Nephron (organoid): ENCODE measurements at regions not wholly inside any gene's neighbourhood (a gene's known extent, or its start where the extent isn't known, plus 50 kb on each side); places are given as distances from the start of the nearest gene placed in this dataset.
"Not testable (repeated sequence)": the region's sequence is repeated elsewhere in the genome, so short reads cannot be mapped to it uniquely, and the experiment has no call there.

Source experiments
- H3K27ac Mint-ChIP-seq, 3 experiments: 2 replicates each; pipeline ENCODE4 v1.8.0; 2020; ENCODE audit warnings: mixed read lengths in 3 of 3, mild to moderate bottlenecking in 2 of 3, moderate library complexity in 1 of 3
- H3K27me3 Mint-ChIP-seq: 2 replicates; pipeline ENCODE4 v1.8.0; 2021; ENCODE audit warnings: low read depth, mild to moderate bottlenecking, moderate library complexity, mixed read lengths
- H3K36me3 Mint-ChIP-seq: 2 replicates; pipeline ENCODE4 v1.8.0; 2020; ENCODE audit warnings: low read depth, mixed read lengths
- H3K4me1 Mint-ChIP-seq: 2 replicates; pipeline ENCODE4 v1.8.0; 2020; ENCODE audit warnings: mixed read lengths
- H3K4me3 Mint-ChIP-seq, 3 experiments: 2 replicates each; pipeline ENCODE4 v1.8.0; 2020; ENCODE audit warnings: mild to moderate bottlenecking in 3 of 3, mixed read lengths in 3 of 3, moderate library complexity in 2 of 3
- H3K9me3 Mint-ChIP-seq: 2 replicates; pipeline ENCODE4 v1.8.0; 2020; ENCODE audit warnings: mixed read lengths
- CTCF ChIP-seq, 3 experiments: fragments of 200-600 bp; sonication (generic); IDR thresholded peaks; one replicate each; pipeline ENCODE4 v1.5.0; 2021; ENCODE audit warnings: antibody characterized with exemption in 3 of 3; ENCODE audit not compliant: unreplicated experiment in 3 of 3

DNA sequence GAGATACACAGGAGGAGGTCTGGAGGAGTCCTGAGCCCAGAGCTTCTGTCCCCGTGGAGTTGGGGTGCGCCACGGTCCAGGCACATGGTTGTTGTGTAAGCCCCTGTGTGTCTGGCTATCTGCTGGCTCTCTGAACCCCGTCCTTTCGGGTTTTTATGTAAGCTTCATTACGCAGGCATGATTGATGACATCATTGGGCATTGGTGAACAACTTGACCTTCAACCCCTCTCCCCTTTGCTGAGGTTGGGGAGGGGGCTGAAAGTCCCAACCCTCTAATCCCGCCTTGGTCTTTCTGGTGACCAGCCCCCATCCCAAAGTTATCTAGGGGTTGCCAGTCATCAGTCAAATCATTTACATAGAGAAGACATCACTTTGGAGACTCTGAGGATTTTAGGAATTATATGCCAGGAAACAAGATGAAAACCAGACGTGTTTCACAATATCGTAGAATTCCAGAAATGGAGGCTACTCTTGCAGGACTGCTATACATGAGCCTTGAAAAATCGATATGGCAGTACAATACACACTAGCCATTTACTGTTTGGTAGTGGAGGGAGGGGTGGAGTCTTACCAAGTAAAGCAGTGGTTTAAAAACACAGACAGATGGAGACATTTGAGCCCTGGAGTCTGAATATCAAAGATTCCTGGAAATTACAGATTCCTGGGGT lies 69.8 kb upstream of the SCAF4 start:
- no peak for TF ChIP-seq CTCF (IDR thresholded peaks at IDR 0.05; ENCODE audit: unreplicated experiment in 3 of 3)
- no peak overlapping the region for H3K27ac Mint-ChIP-seq
- H3K36me3 Mint-ChIP-seq: no peaks in the 10 kb centered on the region
- no peak overlapping the region for H3K4me3 Mint-ChIP-seq
- no peaks in the 10 kb centered on the region for H3K27me3 Mint-ChIP-seq
- peaks cover 4% of the 10 kb centered on the region for H3K9me3 Mint-ChIP-seq
- H3K4me1 Mint-ChIP-seq: peaks cover 22% of the 10 kb centered on the region

DNA sequence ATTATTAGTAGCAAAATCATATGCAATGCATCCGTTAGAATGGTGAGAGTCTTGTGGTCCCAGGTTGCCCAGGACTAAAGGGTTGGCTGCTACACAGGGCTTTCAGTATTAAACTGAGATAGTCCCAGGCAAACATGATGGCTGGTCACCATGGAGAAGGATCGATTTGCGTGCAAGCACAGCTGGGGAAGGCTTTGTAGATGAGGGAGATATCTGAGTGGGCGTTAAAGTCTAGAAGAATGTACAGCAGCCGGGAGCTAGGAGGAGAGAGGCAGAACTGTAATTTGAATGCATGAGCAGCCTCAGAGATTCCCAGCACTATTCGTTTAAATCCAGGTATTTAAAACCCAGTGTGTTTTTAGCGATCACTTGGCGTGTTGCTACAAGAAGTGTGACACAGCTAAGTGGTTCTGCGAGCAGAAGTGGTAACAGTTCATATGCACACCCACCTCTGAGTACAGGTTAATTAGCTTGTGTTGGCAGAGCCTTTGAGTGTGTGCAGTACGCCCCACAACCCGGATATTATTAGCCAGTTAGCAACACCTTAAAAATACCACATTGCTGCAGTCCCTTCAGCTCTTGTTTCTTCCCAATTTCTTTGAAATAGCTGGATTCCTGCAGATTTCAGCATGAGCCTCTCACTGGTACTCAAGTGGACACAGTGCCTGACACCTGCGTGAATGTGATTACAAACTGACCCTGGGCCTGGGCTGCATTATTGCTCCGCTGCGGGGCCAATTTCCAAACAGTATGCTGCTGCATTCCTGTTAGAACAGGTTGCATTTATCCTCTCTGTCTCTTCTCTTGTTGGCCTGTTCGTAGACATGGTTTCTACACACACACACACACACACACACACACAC lies 67.2 kb upstream of the SCAF4 start:
- peaks cover 22% of the 10 kb centered on the region for H3K4me1 Mint-ChIP-seq
- TF ChIP-seq CTCF (IDR thresholded peaks at IDR 0.05; ENCODE audit: unreplicated experiment in 3 of 3): no peak
- H3K4me3 Mint-ChIP-seq: no peak overlapping the region
- H3K27ac Mint-ChIP-seq: no peak overlapping the region
- peaks cover 4% of the 10 kb centered on the region for H3K9me3 Mint-ChIP-seq
- H3K36me3 Mint-ChIP-seq: no peaks in the 10 kb centered on the region
- H3K27me3 Mint-ChIP-seq: no peaks in the 10 kb centered on the region

- H3K4me1 Mint-ChIP-seq: peaks cover 17% of the 10 kb centered on the region
- no peaks in the 10 kb centered on the region for H3K36me3 Mint-ChIP-seq
- no peak overlapping the region for H3K27ac Mint-ChIP-seq
- no peaks in the 10 kb centered on the region for H3K27me3 Mint-ChIP-seq
- H3K4me3 Mint-ChIP-seq: no peak overlapping the region
- TF ChIP-seq CTCF (IDR thresholded peaks at IDR 0.05; ENCODE audit: unreplicated experiment in 3 of 3): no peak
- H3K9me3 Mint-ChIP-seq: peaks cover under 1% of the 10 kb centered on the region
Measured at GRCh38 chr21:31795992-31796391, 64.1 kb upstream of the SCAF4 start.

DNA sequence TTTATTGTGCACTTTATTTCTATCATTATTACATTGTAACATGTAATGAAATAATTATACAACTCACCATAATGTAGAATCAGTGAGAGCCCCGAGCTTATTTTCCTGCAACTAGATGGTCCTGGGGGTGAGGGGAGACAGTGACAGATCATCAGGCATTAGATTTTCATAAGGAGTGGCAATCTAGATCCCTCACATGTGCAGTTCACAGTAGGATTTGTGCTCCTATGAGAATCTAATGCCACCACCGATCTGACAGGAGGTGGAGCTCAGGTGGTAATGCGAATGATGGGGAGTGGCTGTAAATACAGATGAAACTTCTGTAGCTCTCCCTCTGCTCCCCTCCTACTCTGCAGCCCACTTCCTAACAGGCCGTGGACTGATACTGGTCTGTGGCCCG lies 58.5 kb upstream of the SCAF4 start:
- H3K27ac Mint-ChIP-seq, H3K4me3 Mint-ChIP-seq, H3K27me3 Mint-ChIP-seq, H3K36me3 Mint-ChIP-seq, H3K4me1 Mint-ChIP-seq, H3K9me3 Mint-ChIP-seq: not testable (repeated sequence)

DNA sequence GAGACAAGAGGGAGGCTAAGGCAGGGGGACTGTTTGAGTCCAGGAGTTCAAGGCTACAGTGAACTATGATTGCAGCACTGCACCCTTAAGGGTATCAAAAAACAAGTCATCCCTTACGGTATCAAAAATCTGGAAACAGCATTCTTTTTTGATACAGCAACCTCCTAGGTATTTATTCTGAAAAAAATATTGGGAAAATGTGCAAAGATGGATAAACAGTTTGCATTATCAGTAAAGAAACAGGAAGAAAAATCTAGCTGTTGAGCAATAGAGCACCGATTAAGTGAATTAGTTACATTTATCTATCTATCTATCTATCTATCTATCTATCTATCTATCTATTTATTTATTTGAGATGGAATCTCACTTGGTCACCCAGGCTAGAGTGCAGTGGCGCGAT lies 56.7 kb upstream of the SCAF4 start:
- TF ChIP-seq CTCF (IDR thresholded peaks at IDR 0.05; ENCODE audit: unreplicated experiment in 3 of 3): no peak
- H3K27me3 Mint-ChIP-seq: no peaks in the 10 kb centered on the region
- H3K27ac Mint-ChIP-seq: no peak overlapping the region
- H3K9me3 Mint-ChIP-seq: peaks cover 7% of the 10 kb centered on the region
- H3K36me3 Mint-ChIP-seq: no peaks in the 10 kb centered on the region
- peaks cover 6% of the 10 kb centered on the region for H3K4me1 Mint-ChIP-seq
- no peak overlapping the region for H3K4me3 Mint-ChIP-seq

DNA sequence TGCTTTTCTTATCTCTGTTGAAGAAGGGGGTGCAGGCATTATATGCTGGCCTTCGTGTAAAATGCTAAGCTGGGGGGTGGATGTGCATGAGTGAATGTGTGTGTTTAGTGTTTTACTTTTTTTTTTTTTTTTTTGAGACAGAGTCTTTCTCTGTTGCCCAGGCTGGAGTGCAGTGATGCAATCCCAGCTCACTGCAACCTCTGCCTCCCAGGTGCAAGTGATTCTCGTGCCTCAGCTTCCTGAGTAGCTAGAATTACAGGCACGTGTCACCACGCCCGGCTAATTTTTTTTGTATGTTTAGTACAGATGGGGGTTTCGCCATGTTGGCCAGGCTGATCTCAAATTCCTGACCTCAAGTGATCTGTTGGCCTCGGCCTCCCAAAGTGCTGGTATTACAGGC lies 55.8 kb upstream of the SCAF4 start:
- H3K4me3 Mint-ChIP-seq, H3K27ac Mint-ChIP-seq, H3K36me3 Mint-ChIP-seq, H3K9me3 Mint-ChIP-seq, H3K4me1 Mint-ChIP-seq, H3K27me3 Mint-ChIP-seq: not testable (repeated sequence)
